Transverse colon (tissue), 4 donors: ENCODE measurements at regions not wholly inside any gene's neighbourhood (a gene's known extent, or its start where the extent isn't known, plus 50 kb on each side); places are given as distances from the start of the nearest gene placed in this dataset.

ENCODE experiments used
- POLR2AphosphoS5 ChIP-seq, 3 donors: sonication (generic); formaldehyde crosslinking; IDR thresholded peaks; one replicate each; pipeline ENCODE4 v1.6.1; 2016; ENCODE audit warnings: antibody characterized with exemption in 3 of 3
- TF ChIP-seq, protein P1 (sequence below), 5 experiments: fragments of 200-600 bp in 3 of 5; fragments of 450-650 bp in 2 of 5; sonication (generic) in 3 of 5; IDR thresholded peaks; 1 replicate in 2 of 5; 2 replicates in 3 of 5; pipeline ENCODE4 v1.5.1; 2016 to 2017; ENCODE audit warnings: antibody characterized with exemption in 5 of 5, inconsistent platforms in 3 of 5, mild to moderate bottlenecking in 2 of 5, moderate library complexity in 1 of 5

DNA sequence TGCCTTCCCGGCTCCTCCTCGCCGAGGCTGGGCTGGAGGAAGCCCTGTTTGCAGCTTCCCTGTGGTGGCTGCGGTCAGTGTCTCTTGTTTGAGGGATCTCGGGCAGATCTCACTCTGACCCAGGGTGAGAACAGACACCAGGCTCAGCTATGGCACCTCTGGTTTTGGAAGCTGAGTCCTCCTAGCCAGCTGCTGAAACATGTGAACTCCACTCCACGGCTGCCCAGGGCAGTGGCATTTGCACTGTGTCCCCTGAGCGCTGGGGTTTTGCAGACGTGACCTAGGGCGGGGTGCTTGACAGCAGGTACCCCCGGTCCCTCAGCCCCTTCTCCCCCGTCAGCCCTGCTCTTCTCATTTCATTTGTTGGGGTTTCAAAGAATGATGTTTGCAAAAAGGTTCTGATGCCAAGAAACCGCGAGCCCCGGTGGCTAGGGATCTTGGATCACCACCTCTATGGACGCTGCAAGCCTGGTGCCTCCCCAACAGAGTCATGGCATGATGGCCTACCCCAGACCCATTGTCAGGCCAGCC is 55.0 kb upstream of the DACT2 start:
- TF ChIP-seq, protein P1, sequence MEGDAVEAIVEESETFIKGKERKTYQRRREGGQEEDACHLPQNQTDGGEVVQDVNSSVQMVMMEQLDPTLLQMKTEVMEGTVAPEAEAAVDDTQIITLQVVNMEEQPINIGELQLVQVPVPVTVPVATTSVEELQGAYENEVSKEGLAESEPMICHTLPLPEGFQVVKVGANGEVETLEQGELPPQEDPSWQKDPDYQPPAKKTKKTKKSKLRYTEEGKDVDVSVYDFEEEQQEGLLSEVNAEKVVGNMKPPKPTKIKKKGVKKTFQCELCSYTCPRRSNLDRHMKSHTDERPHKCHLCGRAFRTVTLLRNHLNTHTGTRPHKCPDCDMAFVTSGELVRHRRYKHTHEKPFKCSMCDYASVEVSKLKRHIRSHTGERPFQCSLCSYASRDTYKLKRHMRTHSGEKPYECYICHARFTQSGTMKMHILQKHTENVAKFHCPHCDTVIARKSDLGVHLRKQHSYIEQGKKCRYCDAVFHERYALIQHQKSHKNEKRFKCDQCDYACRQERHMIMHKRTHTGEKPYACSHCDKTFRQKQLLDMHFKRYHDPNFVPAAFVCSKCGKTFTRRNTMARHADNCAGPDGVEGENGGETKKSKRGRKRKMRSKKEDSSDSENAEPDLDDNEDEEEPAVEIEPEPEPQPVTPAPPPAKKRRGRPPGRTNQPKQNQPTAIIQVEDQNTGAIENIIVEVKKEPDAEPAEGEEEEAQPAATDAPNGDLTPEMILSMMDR (IDR thresholded peaks at IDR 0.05), result no peak
- no peak for TF ChIP-seq POLR2AphosphoS5 (IDR thresholded peaks at IDR 0.05)
